ENCODE measurements at regions not wholly inside any gene's neighbourhood (a gene's known extent, or its start where the extent isn't known, plus 50 kb on each side); places are given as distances from the start of the nearest gene placed in this dataset.

DNA sequence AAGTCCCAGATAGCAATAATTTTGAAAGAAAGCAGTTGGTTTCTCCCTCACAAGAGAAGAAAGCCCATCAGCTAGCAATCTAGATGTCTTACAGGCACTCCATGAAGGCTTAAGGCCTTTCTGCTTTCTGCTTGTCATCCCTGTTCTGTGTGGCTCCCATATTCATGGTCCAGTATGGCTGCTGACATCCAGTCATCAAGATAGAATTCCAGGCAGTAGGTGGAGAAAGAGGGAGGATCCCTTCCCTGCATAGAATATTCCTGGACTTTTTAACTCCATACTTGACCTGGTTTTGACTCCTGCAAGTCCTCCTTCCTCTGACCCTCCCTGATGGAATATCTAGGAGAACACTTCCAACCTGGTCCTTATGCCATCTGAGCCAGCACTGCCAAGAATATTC is 389.9 kb upstream of the AKR1E2 start:
- TF ChIP-seq ELF1 (tag; IDR thresholded peaks at IDR 0.05) (no peak), ZNF780A (CRISPR knock-in tag; IDR thresholded peaks at IDR 0.05) (no peak), POLR2A (conservative IDR thresholded peaks at IDR 0.05) (no peak)
- TF ChIP-seq, protein P1, sequence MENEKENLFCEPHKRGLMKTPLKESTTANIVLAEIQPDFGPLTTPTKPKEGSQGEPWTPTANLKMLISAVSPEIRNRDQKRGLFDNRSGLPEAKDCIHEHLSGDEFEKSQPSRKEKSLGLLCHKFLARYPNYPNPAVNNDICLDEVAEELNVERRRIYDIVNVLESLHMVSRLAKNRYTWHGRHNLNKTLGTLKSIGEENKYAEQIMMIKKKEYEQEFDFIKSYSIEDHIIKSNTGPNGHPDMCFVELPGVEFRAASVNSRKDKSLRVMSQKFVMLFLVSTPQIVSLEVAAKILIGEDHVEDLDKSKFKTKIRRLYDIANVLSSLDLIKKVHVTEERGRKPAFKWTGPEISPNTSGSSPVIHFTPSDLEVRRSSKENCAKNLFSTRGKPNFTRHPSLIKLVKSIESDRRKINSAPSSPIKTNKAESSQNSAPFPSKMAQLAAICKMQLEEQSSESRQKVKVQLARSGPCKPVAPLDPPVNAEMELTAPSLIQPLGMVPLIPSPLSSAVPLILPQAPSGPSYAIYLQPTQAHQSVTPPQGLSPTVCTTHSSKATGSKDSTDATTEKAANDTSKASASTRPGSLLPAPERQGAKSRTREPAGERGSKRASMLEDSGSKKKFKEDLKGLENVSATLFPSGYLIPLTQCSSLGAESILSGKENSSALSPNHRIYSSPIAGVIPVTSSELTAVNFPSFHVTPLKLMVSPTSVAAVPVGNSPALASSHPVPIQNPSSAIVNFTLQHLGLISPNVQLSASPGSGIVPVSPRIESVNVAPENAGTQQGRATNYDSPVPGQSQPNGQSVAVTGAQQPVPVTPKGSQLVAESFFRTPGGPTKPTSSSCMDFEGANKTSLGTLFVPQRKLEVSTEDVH (IDR thresholded peaks at IDR 0.05; ENCODE audit: low read depth, partially characterized antibody), result no peak

Data from K562 (cell line).